Tibial nerve (tissue), 4 donors: ENCODE measurements at regions not wholly inside any gene's neighbourhood (a gene's known extent, or its start where the extent isn't known, plus 50 kb on each side); places are given as distances from the start of the nearest gene placed in this dataset.

Source experiments
- DNase-seq, 2 donors: peaks; one replicate each; pipeline ENCODE4 v3.0.0-alpha.2; 2019; ENCODE audit warnings: low spot score in 2 of 2
- H3K27ac ChIP-seq, 4 donors: fragments of 200-600 bp; sonication (generic) in 3 of 4; one replicate each; pipeline ENCODE4 v1.5.1; 2017 to 2019; ENCODE audit warnings: mild to moderate bottlenecking in 1 of 4
- H3K27me3 ChIP-seq, 2 donors: fragments of 200-600 bp; sonication (generic) in 1 of 2; one replicate each; pipeline versions ENCODE4 v1.5.1 to v1.6.0; 2017 to 2019
- H3K36me3 ChIP-seq, 3 donors: fragments of 200-600 bp; sonication (generic); one replicate each; pipeline ENCODE4 v1.5.1; 2018 to 2019
- H3K4me1 ChIP-seq, 4 donors: fragments of 200-600 bp; sonication (generic) in 3 of 4; one replicate each; pipeline ENCODE4 v1.5.1; 2017 to 2019
- H3K4me3 ChIP-seq, 4 donors: fragments of 200-600 bp; sonication (generic) in 3 of 4; one replicate each; pipeline ENCODE4 v1.5.1; 2017 to 2019; ENCODE audit warnings: mild to moderate bottlenecking in 1 of 4, moderate library complexity in 1 of 4
- H3K9me3 ChIP-seq, 4 donors: fragments of 200-600 bp; sonication (generic) in 3 of 4; one replicate each; pipeline ENCODE4 v1.5.1; 2017 to 2019
- EP300 ChIP-seq, 2 donors: sonication (generic); formaldehyde crosslinking; IDR thresholded peaks; one replicate each; pipeline ENCODE4 v1.6.1; 2017; ENCODE audit warnings: antibody characterized with exemption in 2 of 2, mild to moderate bottlenecking in 1 of 2
- POLR2A ChIP-seq, 2 donors: fragments of 450-650 bp; IDR thresholded peaks; one replicate each; pipeline ENCODE4 v1.6.1; 2017; ENCODE audit warnings: antibody characterized with exemption in 2 of 2, mild to moderate bottlenecking in 2 of 2, moderate library complexity in 2 of 2
- WGBS, 2 donors: methylation state at CpG; one replicate each; pipeline ENCODE4 v1.1.5; 2018; 5-methylcytosine and 5-hydroxymethylcytosine counted together
- TF ChIP-seq, protein P1 (sequence below), 5 experiments: fragments of 200-600 bp in 3 of 5; fragments of 450-650 bp in 2 of 5; sonication (generic) in 3 of 5; IDR thresholded peaks; one replicate each; pipeline ENCODE4 v1.5.1; 2016 to 2019; ENCODE audit warnings: antibody characterized with exemption in 5 of 5, mild to moderate bottlenecking in 3 of 5, moderate library complexity in 2 of 5

DNA sequence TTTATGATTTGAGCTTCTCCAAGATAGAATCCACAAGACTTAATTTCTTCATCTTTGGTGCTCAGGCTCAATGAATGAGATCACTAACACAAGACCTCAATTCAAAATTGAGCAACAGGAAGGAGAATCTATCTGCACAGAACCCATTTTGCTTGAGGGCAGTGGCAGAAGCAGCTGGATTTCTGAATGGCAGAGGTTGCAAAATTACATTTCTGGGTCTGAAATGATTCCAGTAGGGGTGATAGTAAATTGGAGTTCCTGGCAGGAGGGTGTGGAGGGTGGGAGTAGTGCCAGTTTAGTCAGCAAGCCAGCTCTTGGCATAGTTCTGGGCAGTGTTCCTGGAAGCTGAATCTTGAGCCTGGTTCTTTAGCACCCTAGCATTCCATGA lies 281.1 kb downstream of the SLC7A11 start:
- Histone ChIP-seq H3K36me3 (no peaks in the 10 kb centered on the region), H3K4me1 (no peaks in the 10 kb centered on the region), H3K4me3 (no peak overlapping the region), H3K27me3 (no peaks in the 10 kb centered on the region), H3K9me3 (no peaks in the 10 kb centered on the region), H3K27ac (no peak overlapping the region)
- TF ChIP-seq EP300 (IDR thresholded peaks at IDR 0.05) (no peak), POLR2A (IDR thresholded peaks at IDR 0.05) (no peak)
- TF ChIP-seq, protein P1, sequence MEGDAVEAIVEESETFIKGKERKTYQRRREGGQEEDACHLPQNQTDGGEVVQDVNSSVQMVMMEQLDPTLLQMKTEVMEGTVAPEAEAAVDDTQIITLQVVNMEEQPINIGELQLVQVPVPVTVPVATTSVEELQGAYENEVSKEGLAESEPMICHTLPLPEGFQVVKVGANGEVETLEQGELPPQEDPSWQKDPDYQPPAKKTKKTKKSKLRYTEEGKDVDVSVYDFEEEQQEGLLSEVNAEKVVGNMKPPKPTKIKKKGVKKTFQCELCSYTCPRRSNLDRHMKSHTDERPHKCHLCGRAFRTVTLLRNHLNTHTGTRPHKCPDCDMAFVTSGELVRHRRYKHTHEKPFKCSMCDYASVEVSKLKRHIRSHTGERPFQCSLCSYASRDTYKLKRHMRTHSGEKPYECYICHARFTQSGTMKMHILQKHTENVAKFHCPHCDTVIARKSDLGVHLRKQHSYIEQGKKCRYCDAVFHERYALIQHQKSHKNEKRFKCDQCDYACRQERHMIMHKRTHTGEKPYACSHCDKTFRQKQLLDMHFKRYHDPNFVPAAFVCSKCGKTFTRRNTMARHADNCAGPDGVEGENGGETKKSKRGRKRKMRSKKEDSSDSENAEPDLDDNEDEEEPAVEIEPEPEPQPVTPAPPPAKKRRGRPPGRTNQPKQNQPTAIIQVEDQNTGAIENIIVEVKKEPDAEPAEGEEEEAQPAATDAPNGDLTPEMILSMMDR (IDR thresholded peaks at IDR 0.05), result no peak
- no peak for DNase-seq

DNA sequence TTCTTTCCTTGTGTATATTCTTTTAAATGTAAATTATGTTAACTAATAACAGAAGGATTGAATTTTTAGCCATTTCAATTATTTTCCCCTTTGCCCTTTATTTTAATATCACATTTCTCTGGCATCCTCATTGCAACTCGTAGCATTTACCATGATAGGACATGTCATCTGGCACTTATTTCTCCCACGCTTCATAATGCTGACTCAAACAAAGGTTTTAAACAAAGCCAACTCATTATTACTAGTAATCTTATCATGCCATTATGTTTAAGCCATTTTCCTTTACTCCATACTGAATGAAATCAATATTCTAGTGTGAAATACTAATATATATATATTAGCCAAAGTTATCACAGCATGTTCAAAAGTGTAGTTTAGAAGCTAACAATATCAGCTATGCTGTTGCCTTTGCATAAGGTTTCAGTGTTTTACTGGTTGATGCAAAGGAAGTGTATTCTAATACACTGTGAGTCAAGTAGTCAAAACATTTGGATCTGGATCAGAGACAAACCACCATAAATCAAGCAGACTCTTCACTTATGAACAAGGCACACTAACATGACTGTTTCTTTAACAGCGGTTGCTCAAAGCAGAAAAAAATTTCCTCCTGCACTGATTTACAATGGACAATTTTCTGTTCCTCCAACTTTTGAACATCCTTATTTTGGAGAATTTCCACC lies 281.6 kb downstream of the SLC7A11 start:
- H3K27ac ChIP-seq, result no peak overlapping the region
- H3K4me3 ChIP-seq, result no peak overlapping the region
- H3K36me3 ChIP-seq, result no peaks in the 10 kb centered on the region
- H3K9me3 ChIP-seq, result no peaks in the 10 kb centered on the region
- H3K27me3 ChIP-seq, result no peaks in the 10 kb centered on the region
- DNase-seq, result no peak
- TF ChIP-seq POLR2A (IDR thresholded peaks at IDR 0.05) (no peak), EP300 (IDR thresholded peaks at IDR 0.05) (no peak)
- TF ChIP-seq, protein P1 (IDR thresholded peaks at IDR 0.05), result no peak
- H3K4me1 ChIP-seq, result no peaks in the 10 kb centered on the region
- WGBS, 2 donors, result 56 to 60% methylated on average over 3 of the region's 3 CpGs

DNA sequence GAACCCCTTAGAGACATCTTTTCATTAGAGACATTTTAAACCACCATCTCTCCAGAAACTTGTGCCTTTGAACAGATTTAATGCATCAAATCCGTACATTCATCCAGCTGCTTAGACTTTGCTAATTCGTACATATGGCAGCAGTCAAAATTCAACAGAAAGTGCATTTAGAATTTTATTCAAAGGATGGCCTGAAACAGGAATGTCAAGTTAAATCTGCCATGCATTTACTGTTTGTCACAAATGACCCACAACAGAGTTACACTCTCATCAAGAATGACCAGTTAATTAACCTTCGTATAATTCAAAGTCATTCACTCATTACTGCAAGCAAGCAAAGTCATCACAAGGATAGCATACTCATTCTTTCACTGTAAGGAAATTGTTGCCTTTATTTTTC lies 284.3 kb downstream of the SLC7A11 start:
- no peak for DNase-seq
- TF ChIP-seq POLR2A (IDR thresholded peaks at IDR 0.05) (no peak), EP300 (IDR thresholded peaks at IDR 0.05) (no peak)
- TF ChIP-seq, protein P1 (IDR thresholded peaks at IDR 0.05), result no peak
- H3K36me3 ChIP-seq, result no peaks in the 10 kb centered on the region
- no peak overlapping the region for H3K27ac ChIP-seq
- WGBS, 2 donors, result 78 to 84% methylated on average over 3 of the region's 3 CpGs
- H3K9me3 ChIP-seq, result no peaks in the 10 kb centered on the region
- H3K4me1 ChIP-seq, result no peaks in the 10 kb centered on the region
- no peak overlapping the region for H3K4me3 ChIP-seq
- no peaks in the 10 kb centered on the region for H3K27me3 ChIP-seq

DNA sequence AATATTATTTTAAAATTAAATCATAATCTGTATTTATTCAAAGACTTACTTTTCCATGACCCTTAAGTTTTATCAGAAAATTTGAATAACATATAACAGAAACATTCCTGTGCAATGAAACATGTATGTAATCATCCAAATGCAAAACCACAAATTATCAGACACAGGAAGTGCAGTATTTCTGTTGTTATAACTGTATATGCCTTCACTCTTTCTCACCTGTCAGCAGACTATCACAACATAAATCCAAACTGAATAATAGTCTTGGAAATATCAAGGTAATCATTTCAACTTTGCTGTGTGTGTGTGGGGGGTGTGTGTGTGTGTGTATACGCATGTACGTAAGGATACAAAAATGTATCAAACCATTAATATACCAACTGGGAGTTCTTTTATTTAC lies 285.9 kb downstream of the SLC7A11 start:
- Histone ChIP-seq H3K27me3 (no peaks in the 10 kb centered on the region), H3K9me3 (no peaks in the 10 kb centered on the region), H3K36me3 (no peaks in the 10 kb centered on the region), H3K4me1 (no peaks in the 10 kb centered on the region), H3K4me3 (no peak overlapping the region), H3K27ac (no peak overlapping the region)
- WGBS, 2 donors, result 93 to 98% methylated on average over 2 of the region's 2 CpGs
- TF ChIP-seq POLR2A (IDR thresholded peaks at IDR 0.05), result no peak
- TF ChIP-seq EP300 (IDR thresholded peaks at IDR 0.05), result no peak
- TF ChIP-seq, protein P1 (IDR thresholded peaks at IDR 0.05), result no peak
- DNase-seq, result no peak

DNA sequence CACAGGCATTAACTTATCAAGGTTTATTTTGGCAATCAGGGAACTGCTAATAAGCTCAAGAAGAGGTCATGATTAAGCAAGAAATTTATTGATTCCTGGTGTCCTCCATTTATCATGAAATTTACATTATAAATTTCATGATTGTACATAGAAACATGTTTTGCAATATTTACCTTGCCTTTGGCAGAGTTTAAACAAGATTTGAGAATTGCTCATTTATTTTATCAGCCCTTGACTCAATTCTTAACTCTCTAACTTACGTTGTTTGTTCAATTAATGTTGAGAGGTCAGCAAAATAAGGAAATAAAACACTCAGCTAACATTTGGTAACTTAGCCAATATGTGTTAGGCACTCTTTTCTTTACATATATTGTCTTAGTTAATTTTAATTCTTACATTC lies 286.6 kb downstream of the SLC7A11 start:
- H3K4me1 ChIP-seq, result no peaks in the 10 kb centered on the region
- no peak for DNase-seq
- no peaks in the 10 kb centered on the region for H3K36me3 ChIP-seq
- H3K27ac ChIP-seq, result no peak overlapping the region
- TF ChIP-seq, protein P1 (IDR thresholded peaks at IDR 0.05), result no peak
- TF ChIP-seq EP300 (IDR thresholded peaks at IDR 0.05) (no peak), POLR2A (IDR thresholded peaks at IDR 0.05) (no peak)
- H3K27me3 ChIP-seq, result no peaks in the 10 kb centered on the region
- WGBS, 2 donors, result 81 to 86% methylated on average over 1 of the region's 1 CpG
- H3K4me3 ChIP-seq, result no peak overlapping the region
- no peaks in the 10 kb centered on the region for H3K9me3 ChIP-seq
